ENCODE measurements at regions not wholly inside any gene's neighbourhood (a gene's known extent, or its start where the extent isn't known, plus 50 kb on each side); places are given as distances from the start of the nearest gene placed in this dataset.
A peak's percentile ranks its signal among the peaks of the same experiment; 100 is the strongest.

- TF ChIP-seq BCL3 (IDR thresholded peaks at IDR 0.05; ENCODE audit: borderline replicate concordance, insufficient read depth, low read depth, low read length, poor library complexity, severe bottlenecking) (no peak), RBBP5 (conservative IDR thresholded peaks at IDR 0.05) (no peak), ZBTB40 (IDR thresholded peaks at IDR 0.05; ENCODE audit: borderline replicate concordance) (no peak), MYC (IDR thresholded peaks at IDR 0.05; ENCODE audit: insufficient read depth, insufficient read length, insufficient replicate concordance, low read length, severe bottlenecking) (no peak), SMAD5 (IDR thresholded peaks at IDR 0.05; ENCODE audit: low read depth) (no peak), SPI1 (IDR thresholded peaks at IDR 0.05; ENCODE audit: borderline replicate concordance, insufficient read depth, low read depth, low read length) (peak; percentile 96), KLF5 (IDR thresholded peaks at IDR 0.05; ENCODE audit: partially characterized antibody) (no peak), JUNB (IDR thresholded peaks at IDR 0.05) (no peak), BHLHE40 (IDR thresholded peaks at IDR 0.05; ENCODE audit: borderline replicate concordance in 1 of 2, low read depth in 2 of 2, low read length in 1 of 2) (peak in 1 of 2 experiments; percentile 36; a peak in 1 of 4 replicates), FOXM1 (IDR thresholded peaks at IDR 0.05; ENCODE audit: low read depth, low read length) (no peak), ELK1 (IDR thresholded peaks at IDR 0.05; ENCODE audit: low read depth, low read length) (no peak), ZNF592 (IDR thresholded peaks at IDR 0.05) (no peak)
These were observed 163.9 kb downstream of the SMAD6 start (continued) for GRCh38 chr15:66865622-66866611.
